HG02884 (cell line): ENCODE measurements at regions not wholly inside any gene's neighbourhood (a gene's known extent, or its start where the extent isn't known, plus 50 kb on each side); places are given as distances from the start of the nearest gene placed in this dataset.
"Not testable (repeated sequence)": the region's sequence is repeated elsewhere in the genome, so short reads cannot be mapped to it uniquely, and the experiment has no call there.

ENCODE experiments used
- ATAC-seq: cut with Tn5 transposase; IDR thresholded peaks from one replicate; pipeline ENCODE4 v1.9.1; 2021; ENCODE audit warnings: mild to moderate bottlenecking, moderate library complexity; ENCODE audit not compliant: unreplicated experiment

DNA sequence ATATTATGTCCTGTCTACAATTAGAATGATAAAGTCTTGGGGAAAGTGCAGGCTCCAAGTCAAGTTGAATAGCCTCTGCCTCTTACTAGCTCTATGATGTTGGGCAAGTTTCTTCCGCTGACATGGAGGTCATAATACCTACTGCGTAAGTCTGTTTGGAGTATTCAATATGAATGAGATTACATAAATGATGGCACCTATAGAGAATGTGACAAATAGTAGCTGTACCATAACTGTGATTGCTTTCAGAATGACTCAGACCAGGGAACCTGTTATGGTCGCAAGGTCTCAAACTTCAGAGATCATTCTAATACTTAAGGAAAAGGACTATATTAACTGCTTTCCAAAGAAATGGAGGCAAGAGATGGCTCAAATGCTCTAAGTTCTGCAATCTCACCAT, 94.0 kb upstream of the ABCA1 start:
- no peak for ATAC-seq

DNA sequence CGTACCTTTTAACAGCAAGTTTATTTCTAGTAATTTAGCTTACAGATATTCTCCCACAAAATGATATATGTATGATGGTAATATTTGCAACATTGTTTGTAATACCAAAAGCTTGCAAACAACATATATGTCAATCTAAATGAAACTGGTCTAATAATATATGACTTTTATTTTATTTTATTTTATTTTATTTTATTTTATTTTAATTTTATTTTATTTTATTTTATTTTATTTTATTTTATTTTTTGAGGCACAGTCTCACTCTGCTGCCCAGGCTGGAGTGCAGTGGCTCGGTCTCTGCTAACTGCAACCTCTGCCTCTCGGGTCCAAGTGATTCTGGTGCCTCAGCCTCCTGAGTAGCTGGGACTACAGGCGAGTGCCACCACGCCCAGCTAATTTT, 94.6 kb upstream of the ABCA1 start:
- ATAC-seq = not testable (repeated sequence)

DNA sequence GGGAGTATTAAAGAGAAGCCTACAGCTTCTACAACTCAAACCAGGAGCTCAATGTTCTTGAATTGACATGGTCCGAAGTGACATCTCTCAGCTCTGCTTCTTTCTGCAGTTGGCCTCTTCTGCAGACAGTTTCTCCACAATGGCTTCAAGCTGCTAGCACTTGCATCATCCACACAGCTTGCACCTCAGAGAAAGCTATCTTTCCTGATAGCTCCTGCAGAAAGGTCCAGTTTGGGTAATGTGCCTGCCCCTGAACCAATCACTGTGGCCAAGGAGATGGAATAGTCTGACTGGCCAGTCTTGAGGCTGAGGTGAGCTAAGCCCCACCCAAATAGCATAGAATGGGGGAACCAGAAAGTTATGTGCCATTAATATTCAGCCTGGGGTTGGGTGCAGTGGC, 95.8 kb upstream of the ABCA1 start:
- ATAC-seq = no peak

DNA sequence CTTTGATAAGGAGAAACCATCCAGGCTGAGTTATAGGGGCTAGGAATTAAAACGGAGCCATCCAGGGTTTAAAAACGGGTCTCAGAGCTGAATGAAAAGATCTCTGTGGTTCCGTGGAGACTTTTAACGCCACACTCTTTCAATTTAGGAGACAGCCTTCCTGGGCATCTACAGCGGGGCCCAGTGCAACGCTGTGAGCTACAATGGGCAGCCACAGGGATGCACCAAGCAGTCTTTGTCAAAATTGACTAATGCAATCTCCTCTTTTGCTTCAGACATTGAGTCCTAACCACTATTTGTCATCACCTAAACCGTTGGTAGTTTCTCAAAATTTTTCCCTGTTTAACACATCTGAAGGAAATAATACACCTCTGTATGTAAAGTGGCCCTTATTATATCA, 96.6 kb upstream of the ABCA1 start:
- ATAC-seq = no peak

DNA sequence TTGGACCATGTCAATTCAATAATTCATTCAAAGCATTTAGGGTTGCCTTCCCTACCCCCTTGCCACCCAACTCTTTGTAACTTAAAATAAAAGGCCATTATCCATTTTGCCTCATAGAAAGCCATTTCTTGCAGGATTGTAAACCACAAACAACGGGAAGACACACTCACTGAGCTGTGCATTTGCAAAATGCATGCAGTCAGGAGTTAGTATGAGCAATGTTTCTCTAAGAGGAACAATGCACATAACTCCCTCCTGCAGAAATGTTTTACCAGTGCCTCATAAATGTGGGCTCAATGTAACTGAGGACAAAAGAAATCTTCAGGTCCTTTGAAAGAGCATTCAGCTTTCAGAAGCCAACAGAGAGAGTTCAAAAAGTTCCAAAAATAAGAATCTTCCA, 98.5 kb upstream of the ABCA1 start:
- no peak for ATAC-seq

DNA sequence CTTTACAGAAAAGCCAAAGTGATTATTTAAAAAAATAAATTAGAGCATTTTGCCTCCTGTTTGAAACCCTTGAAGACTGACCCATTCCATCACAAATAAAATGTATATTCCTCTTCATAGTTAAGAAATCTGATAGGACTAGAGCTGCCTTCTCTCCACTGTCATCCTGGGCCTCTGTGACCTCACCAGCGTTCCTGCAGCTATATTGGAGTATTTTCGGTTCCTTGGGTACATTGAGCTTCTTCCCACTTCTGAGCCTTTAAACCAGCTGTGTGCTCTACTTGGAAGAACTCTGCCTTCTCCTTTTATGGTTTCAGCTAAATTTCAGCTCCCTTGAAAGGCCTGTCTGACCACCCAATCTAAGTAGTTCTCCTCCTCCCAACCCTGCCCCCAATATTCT, 99.1 kb upstream of the ABCA1 start:
- ATAC-seq = no peak

DNA sequence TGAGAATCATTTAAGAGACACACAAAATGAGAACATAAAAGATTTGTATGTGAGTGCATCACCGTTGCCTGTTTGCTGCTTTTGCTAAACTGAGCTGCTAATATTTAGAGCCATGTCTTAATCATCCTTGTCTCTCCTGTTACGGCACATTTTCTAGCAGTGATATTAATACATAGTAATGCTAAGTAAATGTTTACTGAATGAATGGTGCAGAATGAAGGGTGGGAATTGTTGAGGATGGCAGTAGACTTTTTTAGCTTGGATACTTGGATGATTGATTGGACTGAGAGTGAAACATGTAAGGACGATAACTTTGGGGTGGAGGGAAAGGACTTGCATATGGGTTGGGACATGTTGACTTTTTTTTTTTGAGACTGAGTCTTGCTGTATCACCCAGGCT, 102.3 kb upstream of the ABCA1 start:
- no peak for ATAC-seq

DNA sequence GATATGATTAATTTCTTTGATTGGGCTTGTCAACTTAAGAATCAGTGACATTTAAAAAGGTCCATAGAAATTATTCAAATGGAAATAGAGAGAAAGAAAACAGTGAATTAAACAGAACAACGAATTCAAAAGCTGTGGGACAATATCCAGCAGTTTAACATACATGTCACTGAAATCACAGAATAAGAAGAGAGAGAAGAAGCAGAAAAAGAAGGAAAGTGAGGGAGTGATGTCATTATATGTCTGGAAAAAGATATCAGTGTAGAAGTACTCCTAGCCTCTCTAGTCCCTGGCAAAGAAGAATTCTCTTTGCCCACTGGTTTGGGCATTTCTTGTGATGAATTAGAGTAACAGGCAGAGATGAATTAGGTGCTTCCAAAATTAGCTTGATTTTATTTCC, 109.2 kb upstream of the ABCA1 start:
- no peak for ATAC-seq

DNA sequence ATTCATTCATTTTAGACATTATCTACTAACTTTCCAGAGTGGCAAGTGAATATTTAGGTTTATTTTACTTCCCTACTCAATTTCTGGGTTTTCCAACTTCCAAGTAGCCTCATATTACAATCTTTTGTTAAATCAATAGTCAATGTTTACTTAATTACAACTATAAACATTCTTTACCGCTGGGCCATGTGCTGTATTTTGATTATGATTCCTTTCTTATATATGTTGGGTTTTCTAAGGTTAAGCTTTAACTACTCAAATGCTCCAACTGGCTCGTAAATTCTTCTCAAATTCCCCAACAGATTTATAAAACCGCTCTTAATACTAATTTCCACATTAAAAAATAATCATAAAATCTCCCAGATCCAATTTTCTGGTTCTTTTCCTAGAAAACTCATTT, 110.1 kb upstream of the ABCA1 start:
- no peak for ATAC-seq

DNA sequence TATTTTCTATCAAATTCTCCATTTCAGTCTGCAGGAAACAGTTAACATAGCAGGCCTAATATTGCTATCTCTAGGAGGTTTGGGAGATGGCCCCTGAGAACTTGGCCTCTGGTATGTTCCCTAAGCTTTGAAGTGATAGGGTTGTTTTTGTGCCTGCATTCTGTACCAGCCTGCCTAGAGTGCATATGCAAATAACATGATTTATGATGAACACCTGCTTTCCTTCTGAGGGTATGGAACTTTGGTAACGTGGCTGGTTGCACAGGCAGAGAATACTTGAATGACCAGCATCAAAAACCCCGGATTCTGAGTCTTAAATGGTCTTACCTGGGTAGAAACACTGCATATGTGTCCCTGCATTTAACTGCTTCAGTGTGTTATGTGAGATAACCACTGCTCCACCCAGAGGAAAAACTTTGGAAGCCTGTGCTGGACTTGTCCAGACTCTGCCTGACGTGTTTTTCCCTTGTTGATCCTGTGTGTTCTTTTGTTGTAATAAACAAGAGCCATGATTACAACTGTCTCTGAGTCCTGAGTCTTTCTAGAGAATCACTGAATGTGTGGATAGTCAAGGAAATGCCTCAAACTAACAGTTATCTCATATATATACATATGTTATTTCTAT, 111.3 kb upstream of the ABCA1 start:
- ATAC-seq = no peak

DNA sequence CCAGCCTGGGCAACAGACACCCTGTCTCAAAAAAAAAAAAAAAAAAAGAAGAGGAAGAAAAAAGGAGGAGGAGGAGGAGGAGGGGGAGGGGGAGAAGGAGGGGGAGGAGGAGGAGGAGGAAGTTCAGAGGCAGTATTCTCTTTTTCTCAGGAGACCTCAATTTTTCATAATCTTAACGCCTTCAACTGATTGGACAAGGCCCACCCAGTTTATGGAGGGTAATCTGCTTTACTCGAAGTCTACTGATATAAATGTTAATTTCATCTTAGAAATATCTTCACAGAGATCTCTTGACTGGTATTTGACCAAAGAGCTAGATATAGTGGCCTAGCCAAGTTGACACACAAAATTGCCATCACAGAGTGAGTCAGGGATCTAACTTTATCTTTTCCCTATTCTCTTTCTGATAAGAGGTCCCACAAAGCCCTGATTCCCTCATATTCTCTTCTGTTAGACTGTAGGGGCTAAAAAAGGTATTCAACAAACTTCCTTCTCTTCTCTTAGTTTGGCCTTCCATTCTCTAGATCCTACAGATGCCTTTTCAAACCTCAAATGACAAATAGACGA, 115.5 kb upstream of the ABCA1 start:
- ATAC-seq = no peak

DNA sequence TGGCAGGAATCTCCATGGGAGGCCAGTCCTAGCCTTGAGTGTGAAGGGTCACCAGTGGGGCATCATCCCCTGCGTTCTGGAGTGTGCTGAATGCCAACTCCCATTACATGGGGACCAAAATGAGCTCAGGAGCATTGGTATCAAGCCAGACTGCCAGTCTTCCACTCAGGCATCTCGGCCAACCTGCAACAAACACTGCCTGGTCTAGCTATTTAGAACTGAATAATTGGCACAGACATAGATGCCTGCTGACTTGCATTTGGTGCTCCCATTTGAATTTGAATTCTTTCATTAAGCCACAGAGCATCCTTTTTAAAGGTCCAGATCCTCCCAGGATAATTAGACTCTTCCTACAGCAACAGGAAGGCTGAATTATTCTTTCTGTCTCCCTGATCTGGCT, 116.6 kb upstream of the ABCA1 start:
- no peak for ATAC-seq

DNA sequence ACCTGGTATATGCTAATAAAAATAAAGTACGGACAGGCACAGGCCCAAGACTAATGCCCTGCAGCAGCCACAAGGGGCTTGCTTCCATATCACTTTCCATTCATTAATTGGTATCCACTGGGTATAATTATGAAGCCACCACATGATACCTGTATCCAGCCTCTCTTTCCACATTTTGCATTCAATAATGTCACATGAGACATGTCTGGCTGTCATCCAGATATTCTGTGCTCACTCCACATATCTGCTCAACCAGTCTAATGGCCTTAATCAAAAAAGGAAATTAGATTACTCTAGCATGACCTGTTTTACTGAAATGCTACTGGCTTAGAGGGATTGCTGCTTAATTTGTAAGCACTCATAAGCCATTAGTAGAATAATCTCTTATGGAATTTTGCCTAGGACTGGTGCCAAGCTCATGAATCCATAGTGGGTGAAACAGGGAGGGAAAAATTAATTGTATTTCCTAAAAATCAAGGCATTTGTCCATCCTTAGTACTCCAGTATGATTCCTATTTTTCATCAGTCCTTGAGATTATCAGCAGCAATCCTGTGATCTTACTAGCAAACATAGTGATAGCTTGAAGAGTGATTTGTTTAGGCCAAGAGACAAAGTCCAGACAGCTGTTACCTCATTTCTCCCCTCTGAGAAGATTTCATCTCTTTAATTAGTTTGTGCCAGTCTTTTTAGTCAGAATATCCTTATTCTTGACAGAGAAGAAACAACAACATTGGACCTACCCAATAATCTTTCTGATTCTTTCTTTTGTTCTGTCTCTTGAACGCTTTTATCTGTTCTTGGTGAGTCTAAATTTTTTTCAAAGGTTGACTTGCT, 119.2 kb upstream of the ABCA1 start:
- no peak for ATAC-seq

DNA sequence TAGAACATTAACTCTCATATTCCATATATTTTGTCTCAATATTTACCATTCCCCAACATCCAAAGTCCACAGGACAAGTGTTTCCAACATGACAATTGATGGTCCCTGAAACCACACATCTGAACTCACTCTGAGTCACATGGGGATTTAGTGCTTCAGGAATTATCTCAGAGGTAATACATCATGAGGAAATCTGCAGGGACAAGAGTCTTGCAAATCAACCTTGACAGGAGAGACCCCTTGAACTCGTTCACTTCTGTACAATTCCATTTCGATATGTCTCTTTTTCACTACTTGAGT, 119.7 kb upstream of the ABCA1 start:
- no peak for ATAC-seq

DNA sequence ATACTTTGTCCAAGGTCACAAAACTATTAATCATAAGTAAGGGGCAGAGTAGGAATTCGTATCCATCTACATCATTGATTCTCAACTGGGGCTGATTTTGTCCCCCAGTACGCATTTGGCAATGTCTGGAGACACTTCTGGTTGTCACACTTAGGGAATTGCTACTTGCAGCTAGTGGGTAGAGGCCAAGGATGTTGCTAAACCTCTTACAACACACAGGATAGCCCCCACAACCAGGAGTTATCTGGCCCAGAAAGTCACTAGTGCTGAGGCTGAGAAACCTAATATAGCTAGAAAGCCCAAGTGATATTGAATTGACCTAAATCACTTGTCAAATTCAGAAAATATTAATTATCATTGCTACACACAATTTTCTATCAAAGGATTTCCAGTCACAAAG, 120.4 kb upstream of the ABCA1 start:
- no peak for ATAC-seq

DNA sequence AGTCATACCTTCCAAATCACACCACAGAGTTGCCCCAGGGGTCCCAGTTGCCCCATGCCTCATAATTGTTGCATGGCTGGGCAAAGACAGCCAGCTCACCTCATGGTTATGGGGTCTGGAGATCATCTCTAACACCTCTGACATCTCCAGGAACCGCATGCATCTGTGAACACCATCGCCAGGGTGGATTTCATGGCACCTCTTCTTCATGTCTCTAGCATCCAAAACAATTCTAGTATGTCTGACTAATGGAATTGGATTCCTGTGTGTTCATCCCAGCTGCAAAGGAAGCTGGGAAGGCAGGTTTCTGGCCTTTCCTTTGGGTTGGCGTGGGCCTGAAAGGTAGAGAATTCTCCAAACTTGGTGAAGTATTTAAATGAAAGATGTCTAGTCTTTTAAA, 122.3 kb upstream of the ABCA1 start:
- no peak for ATAC-seq

DNA sequence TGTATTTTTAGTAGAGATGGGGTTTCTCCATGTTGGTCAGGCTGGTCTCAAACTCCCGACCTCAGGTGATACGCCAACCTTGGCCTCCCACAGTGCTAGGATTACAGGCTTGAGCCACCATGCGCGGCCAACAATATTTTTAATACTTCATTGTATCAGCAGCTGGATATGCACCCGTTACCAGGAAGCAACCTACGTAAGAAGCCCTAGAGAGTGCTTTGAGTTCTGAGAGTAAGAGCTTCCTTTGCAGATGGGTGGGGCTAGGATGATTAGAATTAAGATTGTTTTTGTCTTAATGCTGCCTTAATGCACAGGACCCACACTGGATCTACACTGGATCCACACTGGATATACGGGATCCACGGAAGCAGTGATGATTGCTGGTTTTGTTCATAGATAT, 123.9 kb upstream of the ABCA1 start:
- ATAC-seq = no peak

DNA sequence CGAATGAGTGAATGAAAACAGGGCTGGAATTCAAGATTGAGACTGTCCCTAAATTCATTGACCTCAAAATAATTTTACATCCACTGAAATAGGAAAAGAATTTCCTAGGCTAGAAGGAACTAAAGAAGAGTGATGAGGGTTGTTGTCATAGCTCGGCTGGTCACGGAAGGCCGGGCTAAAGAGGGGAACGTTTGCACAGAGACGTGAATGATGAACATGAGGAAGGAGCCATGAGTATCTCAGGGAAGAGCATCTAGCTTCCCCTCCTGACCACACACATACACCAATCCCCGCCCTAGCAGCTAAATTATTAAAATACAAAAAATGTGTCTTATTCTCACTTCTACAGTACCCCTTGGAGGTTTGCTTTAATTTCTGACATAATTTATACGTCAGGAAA, 124.4 kb upstream of the ABCA1 start:
- no peak for ATAC-seq

DNA sequence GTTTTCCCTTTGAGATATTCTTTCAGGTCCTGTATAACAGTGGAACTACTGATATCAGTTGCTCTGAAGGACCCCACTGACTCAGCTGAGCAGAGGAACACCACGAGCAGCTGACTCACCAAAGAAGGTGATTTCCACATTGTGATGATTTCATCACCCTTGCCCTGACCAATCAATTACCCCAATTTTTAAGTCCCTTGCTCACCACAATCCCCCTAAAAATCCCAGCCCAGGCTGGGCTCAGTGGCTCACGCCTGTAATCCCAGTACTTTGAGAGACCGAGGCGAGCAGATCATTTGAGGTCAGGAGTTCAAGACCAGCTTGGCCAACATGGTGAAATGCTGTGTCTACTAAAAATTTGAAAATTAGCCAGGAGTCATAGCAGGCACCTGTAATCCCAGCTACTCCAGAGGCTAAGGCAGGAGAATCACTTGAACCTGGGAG, 125.3 kb upstream of the ABCA1 start:
- peak; percentile 85 for ATAC-seq

DNA sequence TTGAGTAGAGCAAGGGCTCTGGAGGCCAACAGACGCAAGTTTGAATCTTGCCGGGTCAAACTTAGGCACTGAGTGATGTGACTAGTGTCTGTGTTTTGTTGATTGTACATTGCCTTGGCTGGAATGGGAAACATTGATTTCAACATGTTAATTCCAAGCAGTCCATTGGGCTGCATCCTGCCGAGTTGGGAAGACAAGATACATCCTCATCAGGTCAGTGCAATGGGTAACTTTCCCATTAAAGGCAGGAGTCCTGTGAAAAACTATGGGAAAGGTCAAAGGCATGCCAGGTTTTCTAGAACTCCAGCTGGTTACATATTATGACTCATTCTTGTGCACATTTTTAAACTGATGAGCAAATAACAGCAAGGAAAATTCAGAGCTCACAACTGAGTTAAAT, 126.5 kb upstream of the ABCA1 start:
- no peak for ATAC-seq

DNA sequence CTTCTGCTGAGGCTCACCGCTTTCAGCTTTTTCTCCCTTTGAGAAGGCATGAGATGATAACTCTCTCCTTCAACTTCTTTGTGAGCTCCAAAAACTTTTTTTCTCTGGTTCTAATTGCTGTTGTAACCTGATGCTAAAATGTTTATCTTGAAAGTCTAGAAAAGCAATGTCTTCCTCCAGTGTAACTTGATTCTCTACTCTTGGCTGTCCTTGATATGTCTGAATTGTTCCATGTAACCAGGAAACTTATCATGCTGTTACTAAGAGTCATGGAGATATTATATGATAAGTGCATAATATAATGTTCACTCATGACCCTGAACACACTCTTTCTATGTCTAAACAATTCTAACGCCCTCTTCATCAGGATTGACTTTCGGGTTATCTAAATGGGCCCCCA, 128.0 kb upstream of the ABCA1 start:
- ATAC-seq = no peak

DNA sequence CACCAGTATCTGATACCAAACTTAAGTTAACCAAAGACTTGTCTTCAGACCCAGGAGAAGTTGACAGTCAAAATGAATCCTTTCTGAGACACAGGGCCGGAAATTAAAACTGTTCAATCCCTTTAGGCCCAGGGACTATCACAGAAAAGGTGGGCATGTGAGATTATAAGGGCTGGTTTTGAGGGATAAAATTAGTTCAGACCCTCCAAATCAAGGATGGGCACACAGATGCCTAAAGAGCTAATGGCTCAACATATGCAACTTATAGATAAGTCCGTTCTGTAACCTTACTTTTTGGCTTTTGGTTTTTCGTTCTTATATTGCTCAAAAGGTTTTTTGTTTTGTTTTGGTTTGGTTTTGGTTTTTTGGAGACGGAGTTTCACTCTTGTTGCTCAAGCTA, 129.6 kb upstream of the ABCA1 start:
- ATAC-seq = no peak

DNA sequence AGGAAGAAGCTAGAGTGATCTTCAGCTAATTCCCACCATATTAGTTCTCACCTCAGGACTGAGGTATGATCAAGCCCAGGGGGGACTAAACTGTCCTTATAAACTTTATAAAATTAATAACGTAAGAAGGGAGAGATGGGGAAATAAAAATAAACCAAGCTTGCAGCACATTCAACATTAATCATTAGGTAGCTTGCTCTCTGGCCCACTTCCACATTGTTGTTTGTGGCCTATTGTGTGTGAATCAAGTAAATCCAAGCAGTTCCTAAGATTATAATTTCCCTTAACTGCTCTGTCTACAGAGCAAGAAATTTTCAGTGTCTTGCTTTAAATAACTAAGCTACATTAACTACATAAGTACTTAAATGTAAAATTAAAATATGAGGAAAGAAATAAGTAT, 131.3 kb upstream of the ABCA1 start:
- no peak for ATAC-seq
